HL-60 (cell line): ENCODE measurements at regions not wholly inside any gene's neighbourhood (a gene's known extent, or its start where the extent isn't known, plus 50 kb on each side); places are given as distances from the start of the nearest gene placed in this dataset.

Source experiments
- GABPA ChIP-seq: IDR thresholded peaks from 2 replicates; pipeline ENCODE4 v1.6.1; 2012; ENCODE audit warnings: low read depth
- POLR2AphosphoS5 ChIP-seq: IDR thresholded peaks from 2 replicates; pipeline ENCODE4 v1.6.1; 2012; ENCODE audit warnings: low read depth
- SPI1 ChIP-seq: IDR thresholded peaks from 2 replicates; pipeline ENCODE4 v1.6.1; 2012; ENCODE audit warnings: low read depth, mild to moderate bottlenecking, borderline replicate concordance
- TF ChIP-seq, protein P1 (sequence below): IDR thresholded peaks from one replicate; pipeline ENCODE4 v1.5.1; 2011; ENCODE audit warnings: low read length, control low read depth, inconsistent platforms; ENCODE audit not compliant: insufficient read depth
- TF ChIP-seq, protein P2 (sequence below): IDR thresholded peaks from 2 replicates; pipeline ENCODE4 v1.6.1; 2012; ENCODE audit warnings: low read depth; ENCODE audit not compliant: insufficient replicate concordance

DNA sequence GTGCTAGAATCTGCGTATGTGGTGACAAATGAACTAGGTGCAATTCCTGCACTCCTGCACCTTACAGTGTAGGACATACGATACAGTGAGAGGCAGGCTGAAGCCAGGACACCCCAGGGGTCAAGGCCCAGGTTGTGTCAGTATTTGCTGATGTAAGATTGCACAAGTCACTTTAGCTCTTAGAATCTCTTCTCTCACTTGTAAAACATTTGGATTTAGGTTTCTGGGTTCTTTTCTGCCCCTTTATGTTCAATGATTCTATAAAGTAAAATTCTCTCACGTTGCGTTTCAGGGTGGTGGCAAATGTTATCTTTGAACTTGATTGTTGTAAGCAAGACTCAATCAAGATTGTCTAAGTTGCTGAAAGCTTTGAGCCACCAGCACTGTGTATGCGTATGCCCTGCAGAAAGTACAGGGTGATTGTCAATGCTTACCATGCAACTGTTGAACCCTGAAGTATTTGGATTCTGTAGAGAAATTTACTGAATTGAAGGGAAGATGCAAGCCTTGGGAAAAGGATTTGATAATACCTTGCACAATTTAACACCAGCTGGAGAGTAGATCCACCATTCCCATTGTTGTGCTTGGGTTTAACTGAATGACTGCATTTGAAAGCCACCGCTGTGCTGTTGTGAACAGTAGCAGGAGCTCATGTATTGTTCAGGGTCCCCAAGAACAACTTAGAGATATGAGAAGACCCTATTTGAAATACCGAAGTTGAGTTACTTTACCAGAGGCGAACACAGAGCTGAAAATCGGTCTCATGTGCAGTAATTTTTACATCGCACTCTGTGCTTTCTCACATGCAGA, 106.1 kb upstream of the CITED2 start:
- TF ChIP-seq, protein P1, sequence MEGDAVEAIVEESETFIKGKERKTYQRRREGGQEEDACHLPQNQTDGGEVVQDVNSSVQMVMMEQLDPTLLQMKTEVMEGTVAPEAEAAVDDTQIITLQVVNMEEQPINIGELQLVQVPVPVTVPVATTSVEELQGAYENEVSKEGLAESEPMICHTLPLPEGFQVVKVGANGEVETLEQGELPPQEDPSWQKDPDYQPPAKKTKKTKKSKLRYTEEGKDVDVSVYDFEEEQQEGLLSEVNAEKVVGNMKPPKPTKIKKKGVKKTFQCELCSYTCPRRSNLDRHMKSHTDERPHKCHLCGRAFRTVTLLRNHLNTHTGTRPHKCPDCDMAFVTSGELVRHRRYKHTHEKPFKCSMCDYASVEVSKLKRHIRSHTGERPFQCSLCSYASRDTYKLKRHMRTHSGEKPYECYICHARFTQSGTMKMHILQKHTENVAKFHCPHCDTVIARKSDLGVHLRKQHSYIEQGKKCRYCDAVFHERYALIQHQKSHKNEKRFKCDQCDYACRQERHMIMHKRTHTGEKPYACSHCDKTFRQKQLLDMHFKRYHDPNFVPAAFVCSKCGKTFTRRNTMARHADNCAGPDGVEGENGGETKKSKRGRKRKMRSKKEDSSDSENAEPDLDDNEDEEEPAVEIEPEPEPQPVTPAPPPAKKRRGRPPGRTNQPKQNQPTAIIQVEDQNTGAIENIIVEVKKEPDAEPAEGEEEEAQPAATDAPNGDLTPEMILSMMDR = no peak
- TF ChIP-seq POLR2AphosphoS5 (no peak), GABPA (no peak), SPI1 (no peak)
- TF ChIP-seq, protein P2, sequence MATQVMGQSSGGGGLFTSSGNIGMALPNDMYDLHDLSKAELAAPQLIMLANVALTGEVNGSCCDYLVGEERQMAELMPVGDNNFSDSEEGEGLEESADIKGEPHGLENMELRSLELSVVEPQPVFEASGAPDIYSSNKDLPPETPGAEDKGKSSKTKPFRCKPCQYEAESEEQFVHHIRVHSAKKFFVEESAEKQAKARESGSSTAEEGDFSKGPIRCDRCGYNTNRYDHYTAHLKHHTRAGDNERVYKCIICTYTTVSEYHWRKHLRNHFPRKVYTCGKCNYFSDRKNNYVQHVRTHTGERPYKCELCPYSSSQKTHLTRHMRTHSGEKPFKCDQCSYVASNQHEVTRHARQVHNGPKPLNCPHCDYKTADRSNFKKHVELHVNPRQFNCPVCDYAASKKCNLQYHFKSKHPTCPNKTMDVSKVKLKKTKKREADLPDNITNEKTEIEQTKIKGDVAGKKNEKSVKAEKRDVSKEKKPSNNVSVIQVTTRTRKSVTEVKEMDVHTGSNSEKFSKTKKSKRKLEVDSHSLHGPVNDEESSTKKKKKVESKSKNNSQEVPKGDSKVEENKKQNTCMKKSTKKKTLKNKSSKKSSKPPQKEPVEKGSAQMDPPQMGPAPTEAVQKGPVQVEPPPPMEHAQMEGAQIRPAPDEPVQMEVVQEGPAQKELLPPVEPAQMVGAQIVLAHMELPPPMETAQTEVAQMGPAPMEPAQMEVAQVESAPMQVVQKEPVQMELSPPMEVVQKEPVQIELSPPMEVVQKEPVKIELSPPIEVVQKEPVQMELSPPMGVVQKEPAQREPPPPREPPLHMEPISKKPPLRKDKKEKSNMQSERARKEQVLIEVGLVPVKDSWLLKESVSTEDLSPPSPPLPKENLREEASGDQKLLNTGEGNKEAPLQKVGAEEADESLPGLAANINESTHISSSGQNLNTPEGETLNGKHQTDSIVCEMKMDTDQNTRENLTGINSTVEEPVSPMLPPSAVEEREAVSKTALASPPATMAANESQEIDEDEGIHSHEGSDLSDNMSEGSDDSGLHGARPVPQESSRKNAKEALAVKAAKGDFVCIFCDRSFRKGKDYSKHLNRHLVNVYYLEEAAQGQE = no peak
